ENCODE measurements at regions not wholly inside any gene's neighbourhood (a gene's known extent, or its start where the extent isn't known, plus 50 kb on each side); places are given as distances from the start of the nearest gene placed in this dataset.

DNA sequence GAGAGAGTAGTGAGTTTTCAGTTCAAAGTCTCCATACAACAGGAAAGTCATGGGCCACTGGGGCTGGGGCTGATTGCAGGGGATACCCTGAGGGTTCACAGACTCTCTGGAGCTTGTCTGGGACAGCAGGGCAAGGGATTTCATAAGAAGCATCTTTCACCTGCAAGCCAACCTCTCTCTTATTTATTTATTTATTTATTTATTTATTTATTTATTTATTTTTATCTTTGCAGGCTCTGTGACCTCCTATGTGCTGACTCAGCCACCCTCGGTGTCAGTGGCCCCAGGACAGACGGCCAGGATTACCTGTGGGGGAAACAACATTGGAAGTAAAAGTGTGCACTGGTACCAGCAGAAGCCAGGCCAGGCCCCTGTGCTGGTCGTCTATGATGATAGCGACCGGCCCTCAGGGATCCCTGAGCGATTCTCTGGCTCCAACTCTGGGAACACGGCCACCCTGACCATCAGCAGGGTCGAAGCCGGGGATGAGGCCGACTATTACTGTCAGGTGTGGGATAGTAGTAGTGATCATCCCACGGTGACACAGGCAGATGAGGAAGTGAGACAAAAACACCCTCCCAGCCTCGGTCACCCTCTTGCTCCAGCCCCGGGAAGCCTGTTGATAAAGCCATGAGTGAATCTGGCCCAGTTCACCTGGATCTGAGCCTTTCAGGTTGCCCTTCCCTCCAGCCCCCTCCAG, 68.4 kb downstream of the GGTLC2 start:
- no peaks in the 10 kb centered on the region for H3K9me2 ChIP-seq (ENCODE audit: insufficient read depth, low read length)
- H3K9ac ChIP-seq (ENCODE audit: low read length): no peak overlapping the region
- no peak overlapping the region for H3K4me2 ChIP-seq (ENCODE audit: low read length)
- no peak overlapping the region for H2AFZ ChIP-seq (ENCODE audit: low read depth, low read length)
- no peaks in the 10 kb centered on the region for H3K9me3 ChIP-seq (ENCODE audit: low read length)
- H3K4me3 ChIP-seq (ENCODE audit: low read length): no peak overlapping the region
- TF ChIP-seq, protein P1, sequence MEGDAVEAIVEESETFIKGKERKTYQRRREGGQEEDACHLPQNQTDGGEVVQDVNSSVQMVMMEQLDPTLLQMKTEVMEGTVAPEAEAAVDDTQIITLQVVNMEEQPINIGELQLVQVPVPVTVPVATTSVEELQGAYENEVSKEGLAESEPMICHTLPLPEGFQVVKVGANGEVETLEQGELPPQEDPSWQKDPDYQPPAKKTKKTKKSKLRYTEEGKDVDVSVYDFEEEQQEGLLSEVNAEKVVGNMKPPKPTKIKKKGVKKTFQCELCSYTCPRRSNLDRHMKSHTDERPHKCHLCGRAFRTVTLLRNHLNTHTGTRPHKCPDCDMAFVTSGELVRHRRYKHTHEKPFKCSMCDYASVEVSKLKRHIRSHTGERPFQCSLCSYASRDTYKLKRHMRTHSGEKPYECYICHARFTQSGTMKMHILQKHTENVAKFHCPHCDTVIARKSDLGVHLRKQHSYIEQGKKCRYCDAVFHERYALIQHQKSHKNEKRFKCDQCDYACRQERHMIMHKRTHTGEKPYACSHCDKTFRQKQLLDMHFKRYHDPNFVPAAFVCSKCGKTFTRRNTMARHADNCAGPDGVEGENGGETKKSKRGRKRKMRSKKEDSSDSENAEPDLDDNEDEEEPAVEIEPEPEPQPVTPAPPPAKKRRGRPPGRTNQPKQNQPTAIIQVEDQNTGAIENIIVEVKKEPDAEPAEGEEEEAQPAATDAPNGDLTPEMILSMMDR (IDR thresholded peaks at IDR 0.05; ENCODE audit: poor library complexity, severe bottlenecking): no peak
- TF ChIP-seq EZH2 (IDR thresholded peaks at IDR 0.05; ENCODE audit: borderline replicate concordance, insufficient read depth, low read length, poor library complexity, severe bottlenecking) (no peak), SMC3 (conservative IDR thresholded peaks at IDR 0.05; ENCODE audit: poor library complexity) (no peak), EP300 (conservative IDR thresholded peaks at IDR 0.05; ENCODE audit: poor library complexity, severe bottlenecking) (no peak), POLR2AphosphoS5 (IDR thresholded peaks at IDR 0.05) (no peak), MXI1 (conservative IDR thresholded peaks at IDR 0.05; ENCODE audit: poor library complexity, severe bottlenecking) (no peak), TAF1 (IDR thresholded peaks at IDR 0.05; ENCODE audit: low read depth) (no peak), RAD21 (conservative IDR thresholded peaks at IDR 0.05) (no peak)
- TF ChIP-seq, protein P2, sequence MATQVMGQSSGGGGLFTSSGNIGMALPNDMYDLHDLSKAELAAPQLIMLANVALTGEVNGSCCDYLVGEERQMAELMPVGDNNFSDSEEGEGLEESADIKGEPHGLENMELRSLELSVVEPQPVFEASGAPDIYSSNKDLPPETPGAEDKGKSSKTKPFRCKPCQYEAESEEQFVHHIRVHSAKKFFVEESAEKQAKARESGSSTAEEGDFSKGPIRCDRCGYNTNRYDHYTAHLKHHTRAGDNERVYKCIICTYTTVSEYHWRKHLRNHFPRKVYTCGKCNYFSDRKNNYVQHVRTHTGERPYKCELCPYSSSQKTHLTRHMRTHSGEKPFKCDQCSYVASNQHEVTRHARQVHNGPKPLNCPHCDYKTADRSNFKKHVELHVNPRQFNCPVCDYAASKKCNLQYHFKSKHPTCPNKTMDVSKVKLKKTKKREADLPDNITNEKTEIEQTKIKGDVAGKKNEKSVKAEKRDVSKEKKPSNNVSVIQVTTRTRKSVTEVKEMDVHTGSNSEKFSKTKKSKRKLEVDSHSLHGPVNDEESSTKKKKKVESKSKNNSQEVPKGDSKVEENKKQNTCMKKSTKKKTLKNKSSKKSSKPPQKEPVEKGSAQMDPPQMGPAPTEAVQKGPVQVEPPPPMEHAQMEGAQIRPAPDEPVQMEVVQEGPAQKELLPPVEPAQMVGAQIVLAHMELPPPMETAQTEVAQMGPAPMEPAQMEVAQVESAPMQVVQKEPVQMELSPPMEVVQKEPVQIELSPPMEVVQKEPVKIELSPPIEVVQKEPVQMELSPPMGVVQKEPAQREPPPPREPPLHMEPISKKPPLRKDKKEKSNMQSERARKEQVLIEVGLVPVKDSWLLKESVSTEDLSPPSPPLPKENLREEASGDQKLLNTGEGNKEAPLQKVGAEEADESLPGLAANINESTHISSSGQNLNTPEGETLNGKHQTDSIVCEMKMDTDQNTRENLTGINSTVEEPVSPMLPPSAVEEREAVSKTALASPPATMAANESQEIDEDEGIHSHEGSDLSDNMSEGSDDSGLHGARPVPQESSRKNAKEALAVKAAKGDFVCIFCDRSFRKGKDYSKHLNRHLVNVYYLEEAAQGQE (IDR thresholded peaks at IDR 0.05; ENCODE audit: borderline replicate concordance): no peak
- H3K27ac ChIP-seq (ENCODE audit: low read length): no peak overlapping the region
- H3F3A ChIP-seq (ENCODE audit: insufficient read depth, low read length, poor library complexity, severe bottlenecking): no peaks in the 10 kb centered on the region
- no peaks in the 10 kb centered on the region for H3K27me3 ChIP-seq (ENCODE audit: insufficient read depth, low read depth, low read length)
- no peaks in the 10 kb centered on the region for H3K36me3 ChIP-seq (ENCODE audit: insufficient read depth, low read length)
- H4K20me1 ChIP-seq (ENCODE audit: insufficient read depth): no peaks in the 10 kb centered on the region
- H3K79me2 ChIP-seq (replicated peaks; ENCODE audit: insufficient read depth, low read length): no peaks in the 10 kb centered on the region

DNA sequence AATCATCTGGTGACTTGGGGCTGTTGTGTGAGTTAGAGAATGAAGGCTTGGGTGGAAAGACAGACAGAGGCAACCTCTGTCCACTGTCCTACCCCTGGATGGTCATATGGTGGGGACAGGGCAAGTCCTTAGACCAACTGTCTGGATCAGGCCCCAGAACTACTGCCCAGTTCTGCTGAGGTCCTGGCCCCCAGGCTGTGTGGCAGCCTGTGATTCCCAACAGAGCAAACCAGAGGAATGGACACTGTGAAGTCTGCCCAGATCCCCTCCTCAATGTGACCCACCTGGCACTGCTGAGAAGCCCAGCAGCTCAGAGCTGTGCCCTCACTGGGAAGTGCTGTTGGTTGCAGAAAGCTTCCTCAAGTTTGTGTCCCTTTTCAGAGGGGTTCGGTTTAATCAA, 69.0 kb downstream of the GGTLC2 start:
- no peak overlapping the region for H3K4me3 ChIP-seq (ENCODE audit: low read length)
- no peak for TF ChIP-seq EZH2 (IDR thresholded peaks at IDR 0.05; ENCODE audit: borderline replicate concordance, insufficient read depth, low read length, poor library complexity, severe bottlenecking)
- TF ChIP-seq, protein P2 (IDR thresholded peaks at IDR 0.05; ENCODE audit: borderline replicate concordance): no peak
- no peak for TF ChIP-seq SMC3 (conservative IDR thresholded peaks at IDR 0.05; ENCODE audit: poor library complexity)
- TF ChIP-seq RAD21 (conservative IDR thresholded peaks at IDR 0.05): no peak
- TF ChIP-seq POLR2AphosphoS5 (IDR thresholded peaks at IDR 0.05): no peak
- no peak for TF ChIP-seq EP300 (conservative IDR thresholded peaks at IDR 0.05; ENCODE audit: poor library complexity, severe bottlenecking)
- no peak for TF ChIP-seq MXI1 (conservative IDR thresholded peaks at IDR 0.05; ENCODE audit: poor library complexity, severe bottlenecking)
- TF ChIP-seq, protein P1 (IDR thresholded peaks at IDR 0.05; ENCODE audit: poor library complexity, severe bottlenecking): no peak
- TF ChIP-seq TAF1 (IDR thresholded peaks at IDR 0.05; ENCODE audit: low read depth): no peak
- H3K36me3 ChIP-seq (ENCODE audit: insufficient read depth, low read length): no peaks in the 10 kb centered on the region
- H3K79me2 ChIP-seq (replicated peaks; ENCODE audit: insufficient read depth, low read length): no peaks in the 10 kb centered on the region
- H3K9me2 ChIP-seq (ENCODE audit: insufficient read depth, low read length): no peaks in the 10 kb centered on the region
- no peak overlapping the region for H3K27ac ChIP-seq (ENCODE audit: low read length)
- H3K9ac ChIP-seq (ENCODE audit: low read length): no peak overlapping the region
- no peak overlapping the region for H3K4me2 ChIP-seq (ENCODE audit: low read length)
- H2AFZ ChIP-seq (ENCODE audit: low read depth, low read length): no peak overlapping the region
- no peaks in the 10 kb centered on the region for H3K27me3 ChIP-seq (ENCODE audit: insufficient read depth, low read depth, low read length)
- no peaks in the 10 kb centered on the region for H3F3A ChIP-seq (ENCODE audit: insufficient read depth, low read length, poor library complexity, severe bottlenecking)
- no peaks in the 10 kb centered on the region for H4K20me1 ChIP-seq (ENCODE audit: insufficient read depth)
- H3K9me3 ChIP-seq (ENCODE audit: low read length): no peaks in the 10 kb centered on the region

All from neural cell (in vitro differentiated cells).